GM13977 (cell line): ENCODE measurements at regions not wholly inside any gene's neighbourhood (a gene's known extent, or its start where the extent isn't known, plus 50 kb on each side); places are given as distances from the start of the nearest gene placed in this dataset.

Source experiments
- DNase-seq: peaks from one replicate; pipeline ENCODE4 v3.0.0; 2012; ENCODE audit warnings: low spot score
- CTCF ChIP-seq: IDR thresholded peaks from 2 replicates; pipeline ENCODE4 v1.5.1; 2012; ENCODE audit warnings: mild to moderate bottlenecking, control low read depth; ENCODE audit not compliant: insufficient read depth; ENCODE audit errors: extremely low read depth, missing control alignments
- in situ Hi-C: fragments of 300-500 bp; cut with MboI; formaldehyde crosslinking; loops from one replicate; pipeline ENCODE4 v1.12.0; 2022; ENCODE audit warnings: low sequenced_read_pairs, low pct_unique_long_range_greater_than_20kb, mixed read lengths, inconsistent platforms; ENCODE audit not compliant: unreplicated experiment

- no peak for DNase-seq
- in situ Hi-C loops, result no loop called here
- no peak for TF ChIP-seq CTCF
These were observed 147.9 kb downstream of the DMRT2 start for GRCh38 chr9:1198085-1198484.

GRCh38 chr9:1200847-1201251, 150.7 kb downstream of the DMRT2 start:
- no peak for DNase-seq

GRCh38 chr9:1201262-1201661, 151.1 kb downstream of the DMRT2 start:
- no peak for DNase-seq
- no peak for TF ChIP-seq CTCF
- in situ Hi-C loops, result no loop called here

More at GRCh38 chr9:1200847-1201251, 150.7 kb downstream of the DMRT2 start:
- in situ Hi-C loops, result no loop called here
- no peak for TF ChIP-seq CTCF

GRCh38 chr9:1201901-1202300, 151.7 kb downstream of the DMRT2 start:
- in situ Hi-C loops, result no loop called here
- DNase-seq, result no peak
- no peak for TF ChIP-seq CTCF

GRCh38 chr9:1202512-1203280, 152.5 kb downstream of the DMRT2 start:
- no peak for TF ChIP-seq CTCF
- DNase-seq, result no peak
- in situ Hi-C loops, result no loop called here

GRCh38 chr9:1207686-1208085, 157.5 kb downstream of the DMRT2 start:
- in situ Hi-C loops, result no loop called here
- DNase-seq, result no peak
- TF ChIP-seq CTCF, result no peak
